HFFc6 (cell line): ENCODE measurements at regions not wholly inside any gene's neighbourhood (a gene's known extent, or its start where the extent isn't known, plus 50 kb on each side); places are given as distances from the start of the nearest gene placed in this dataset.

Experiments
- DNase-seq: peaks from one replicate; pipeline ENCODE4 v3.0.0-alpha.2; 2018
- H3K27ac Mint-ChIP-seq: 2 replicates; pipeline ENCODE4 v1.8.0; 2020; ENCODE audit warnings: mild to moderate bottlenecking, mixed read lengths
- H3K27me3 Mint-ChIP-seq: 2 replicates; pipeline ENCODE4 v1.8.0; 2021; ENCODE audit warnings: mild to moderate bottlenecking, moderate library complexity, mixed read lengths; ENCODE audit not compliant: insufficient read depth
- H3K36me3 Mint-ChIP-seq: 2 replicates; pipeline ENCODE4 v1.8.0; 2021; ENCODE audit warnings: low read depth, mixed read lengths
- H3K4me1 Mint-ChIP-seq: 2 replicates; pipeline ENCODE4 v1.8.0; 2020; ENCODE audit warnings: low read depth, mixed read lengths
- H3K4me3 Mint-ChIP-seq: 2 replicates; pipeline ENCODE4 v1.8.0; 2020; ENCODE audit warnings: mild to moderate bottlenecking, moderate library complexity, mixed read lengths
- H3K9me3 Mint-ChIP-seq: 2 replicates; pipeline ENCODE4 v1.8.0; 2020; ENCODE audit warnings: mild to moderate bottlenecking, mixed read lengths
- CTCF ChIP-seq: fragments of 200-600 bp; sonication (generic); IDR thresholded peaks from 2 replicates; pipeline ENCODE4 v1.5.0; 2021; ENCODE audit warnings: antibody characterized with exemption, mild to moderate bottlenecking

DNA sequence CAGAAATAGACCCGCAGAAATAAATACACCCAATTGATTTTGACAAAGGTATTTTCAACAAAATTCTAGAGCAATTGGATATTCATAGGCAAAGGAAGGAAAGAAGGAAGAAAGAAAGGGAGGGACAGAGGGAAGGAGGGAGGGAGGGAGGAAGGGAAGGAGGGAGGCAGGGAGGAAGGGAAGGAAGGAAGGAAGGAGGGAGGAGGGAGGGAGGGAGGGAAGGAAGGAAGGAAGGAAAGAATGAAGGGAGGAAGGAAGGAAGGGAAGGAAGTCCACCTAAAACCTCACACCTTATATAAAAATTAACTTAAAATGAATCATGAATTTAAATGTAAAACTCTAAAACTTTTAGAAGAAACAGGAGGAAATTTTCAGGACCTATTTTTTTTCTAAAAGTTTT is 94.2 kb upstream of the USP47 start:
- H3K27me3 Mint-ChIP-seq, result peaks cover 5% of the 10 kb centered on the region; the same call in 1 of the 2 replicates
- no peak overlapping the region for H3K27ac Mint-ChIP-seq
- H3K9me3 Mint-ChIP-seq, result no peaks in the 10 kb centered on the region
- TF ChIP-seq CTCF, result no peak
- DNase-seq, result no peak
- H3K4me1 Mint-ChIP-seq, result peaks cover 29% of the 10 kb centered on the region
- peaks cover 8% of the 10 kb centered on the region; the same call in 1 of the 2 replicates for H3K36me3 Mint-ChIP-seq
- H3K4me3 Mint-ChIP-seq, result no peak overlapping the region

DNA sequence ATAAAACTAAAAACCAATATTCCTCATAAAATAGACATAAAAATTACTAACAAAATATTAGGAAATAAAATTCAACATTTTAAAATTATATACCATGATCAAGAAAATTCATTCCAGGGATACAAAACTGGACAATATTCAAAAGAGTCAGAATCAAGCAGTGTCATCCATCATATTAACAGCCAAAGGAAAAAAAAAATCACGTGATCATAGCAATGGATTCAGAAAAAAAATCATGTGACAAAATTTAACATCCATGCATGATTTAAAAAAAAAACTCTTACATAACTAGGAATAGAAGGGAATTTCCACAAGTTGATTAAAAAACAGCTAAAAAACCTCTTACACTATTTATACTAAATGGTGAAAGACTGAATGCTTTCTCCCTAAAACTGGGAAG is 95.3 kb upstream of the USP47 start:
- no peak overlapping the region for H3K4me3 Mint-ChIP-seq
- H3K36me3 Mint-ChIP-seq, result peaks cover 8% of the 10 kb centered on the region; the same call in 1 of the 2 replicates
- H3K27me3 Mint-ChIP-seq, result peaks cover 7% of the 10 kb centered on the region
- peaks cover 29% of the 10 kb centered on the region for H3K4me1 Mint-ChIP-seq
- H3K9me3 Mint-ChIP-seq, result no peaks in the 10 kb centered on the region
- no peak for TF ChIP-seq CTCF
- H3K27ac Mint-ChIP-seq, result no peak overlapping the region
- DNase-seq, result no peak

- TF ChIP-seq CTCF, result no peak
- no peak for DNase-seq
- no peaks in the 10 kb centered on the region for H3K9me3 Mint-ChIP-seq
- no peak overlapping the region for H3K27ac Mint-ChIP-seq
- no peak overlapping the region for H3K4me3 Mint-ChIP-seq
- H3K4me1 Mint-ChIP-seq, result peaks cover 11% of the 10 kb centered on the region
- peaks cover 3% of the 10 kb centered on the region; the same call in 1 of the 2 replicates for H3K36me3 Mint-ChIP-seq
- H3K27me3 Mint-ChIP-seq, result peaks cover 12% of the 10 kb centered on the region
These were observed 98.6 kb upstream of the USP47 start for GRCh38 chr11:11743216-11743615.

DNA sequence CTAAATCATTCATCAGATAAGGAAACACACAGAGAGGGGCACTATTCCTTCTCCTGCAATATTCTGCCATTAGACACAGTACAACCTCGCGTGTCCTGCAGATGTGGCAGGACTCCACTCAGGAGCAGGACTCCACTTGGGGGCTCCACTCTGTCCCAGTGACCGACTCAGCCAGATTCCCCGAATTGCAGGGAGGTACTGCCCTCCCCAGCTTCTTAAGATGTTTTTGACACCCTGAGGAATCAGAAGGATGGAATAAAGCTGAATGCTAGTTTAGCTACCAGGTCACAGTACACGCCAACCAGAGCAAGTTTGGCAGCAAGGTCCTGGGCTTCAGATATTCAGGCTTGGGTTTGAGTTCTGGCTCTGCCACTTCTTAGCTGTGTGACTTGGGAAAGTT is 99.3 kb upstream of the USP47 start:
- Mint-ChIP-seq H3K4me1 (peaks cover 4% of the 10 kb centered on the region), H3K27me3 (peaks cover 12% of the 10 kb centered on the region), H3K4me3 (no peak overlapping the region), H3K36me3 (peaks cover 3% of the 10 kb centered on the region; the same call in 1 of the 2 replicates), H3K9me3 (no peaks in the 10 kb centered on the region), H3K27ac (no peak overlapping the region)
- TF ChIP-seq CTCF, result no peak
- no peak for DNase-seq

DNA sequence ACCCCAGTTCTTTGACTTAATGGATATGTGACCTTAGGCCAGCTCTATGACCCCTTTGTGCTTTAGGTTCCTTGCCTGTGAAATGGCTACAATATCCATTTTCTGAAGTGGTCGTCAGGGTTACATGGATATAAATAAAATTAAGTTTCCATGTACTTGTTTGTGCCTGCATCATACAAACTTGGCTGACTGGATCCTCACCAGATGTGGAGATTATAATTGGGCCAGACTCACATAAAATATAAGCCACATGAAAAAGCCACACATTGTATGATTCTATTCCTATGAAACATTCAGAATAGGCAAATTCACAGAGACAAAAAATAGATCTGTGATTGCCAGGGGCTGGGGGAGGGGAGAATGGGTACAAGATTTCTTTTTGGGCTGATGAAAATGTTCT is 100.9 kb upstream of the USP47 start:
- DNase-seq, result no peak
- Mint-ChIP-seq H3K9me3 (no peaks in the 10 kb centered on the region), H3K4me3 (no peak overlapping the region), H3K27me3 (peaks cover 15% of the 10 kb centered on the region), H3K36me3 (no peaks in the 10 kb centered on the region), H3K4me1 (no peaks in the 10 kb centered on the region), H3K27ac (no peak overlapping the region)
- no peak for TF ChIP-seq CTCF
